Nephron (organoid): ENCODE measurements at regions not wholly inside any gene's neighbourhood (a gene's known extent, or its start where the extent isn't known, plus 50 kb on each side); places are given as distances from the start of the nearest gene placed in this dataset.

Experiments used
- H3K27ac Mint-ChIP-seq, 3 experiments: 2 replicates each; pipeline ENCODE4 v1.8.0; 2020; ENCODE audit warnings: mixed read lengths in 3 of 3, mild to moderate bottlenecking in 2 of 3, moderate library complexity in 1 of 3
- H3K27me3 Mint-ChIP-seq: 2 replicates; pipeline ENCODE4 v1.8.0; 2021; ENCODE audit warnings: low read depth, mild to moderate bottlenecking, moderate library complexity, mixed read lengths
- H3K36me3 Mint-ChIP-seq: 2 replicates; pipeline ENCODE4 v1.8.0; 2020; ENCODE audit warnings: low read depth, mixed read lengths
- H3K4me1 Mint-ChIP-seq: 2 replicates; pipeline ENCODE4 v1.8.0; 2020; ENCODE audit warnings: mixed read lengths
- H3K4me3 Mint-ChIP-seq, 3 experiments: 2 replicates each; pipeline ENCODE4 v1.8.0; 2020; ENCODE audit warnings: mild to moderate bottlenecking in 3 of 3, mixed read lengths in 3 of 3, moderate library complexity in 2 of 3
- H3K9me3 Mint-ChIP-seq: 2 replicates; pipeline ENCODE4 v1.8.0; 2020; ENCODE audit warnings: mixed read lengths
- TF ChIP-seq, protein P1 (sequence below), 3 experiments: fragments of 200-600 bp; sonication (generic); IDR thresholded peaks; one replicate each; pipeline ENCODE4 v1.5.0; 2021; ENCODE audit warnings: antibody characterized with exemption in 3 of 3; ENCODE audit not compliant: unreplicated experiment in 3 of 3

GRCh38 chr17:68134731-68135130 is 99.2 kb downstream of the KPNA2 start:
- H3K36me3 Mint-ChIP-seq, result peaks cover 15% of the 10 kb centered on the region
- H3K4me3 Mint-ChIP-seq, result no peak overlapping the region
- TF ChIP-seq, protein P1, sequence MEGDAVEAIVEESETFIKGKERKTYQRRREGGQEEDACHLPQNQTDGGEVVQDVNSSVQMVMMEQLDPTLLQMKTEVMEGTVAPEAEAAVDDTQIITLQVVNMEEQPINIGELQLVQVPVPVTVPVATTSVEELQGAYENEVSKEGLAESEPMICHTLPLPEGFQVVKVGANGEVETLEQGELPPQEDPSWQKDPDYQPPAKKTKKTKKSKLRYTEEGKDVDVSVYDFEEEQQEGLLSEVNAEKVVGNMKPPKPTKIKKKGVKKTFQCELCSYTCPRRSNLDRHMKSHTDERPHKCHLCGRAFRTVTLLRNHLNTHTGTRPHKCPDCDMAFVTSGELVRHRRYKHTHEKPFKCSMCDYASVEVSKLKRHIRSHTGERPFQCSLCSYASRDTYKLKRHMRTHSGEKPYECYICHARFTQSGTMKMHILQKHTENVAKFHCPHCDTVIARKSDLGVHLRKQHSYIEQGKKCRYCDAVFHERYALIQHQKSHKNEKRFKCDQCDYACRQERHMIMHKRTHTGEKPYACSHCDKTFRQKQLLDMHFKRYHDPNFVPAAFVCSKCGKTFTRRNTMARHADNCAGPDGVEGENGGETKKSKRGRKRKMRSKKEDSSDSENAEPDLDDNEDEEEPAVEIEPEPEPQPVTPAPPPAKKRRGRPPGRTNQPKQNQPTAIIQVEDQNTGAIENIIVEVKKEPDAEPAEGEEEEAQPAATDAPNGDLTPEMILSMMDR (IDR thresholded peaks at IDR 0.05; ENCODE audit: unreplicated experiment in 3 of 3), result no peak
- H3K9me3 Mint-ChIP-seq, result no peaks in the 10 kb centered on the region
- H3K27ac Mint-ChIP-seq, result no peak overlapping the region
- peaks cover 5% of the 10 kb centered on the region for H3K4me1 Mint-ChIP-seq
- no peaks in the 10 kb centered on the region for H3K27me3 Mint-ChIP-seq

GRCh38 chr17:68135141-68135887 is 99.8 kb downstream of the KPNA2 start:
- Mint-ChIP-seq H3K9me3 (no peaks in the 10 kb centered on the region), H3K27ac (no peak overlapping the region), H3K4me1 (peaks cover 1% of the 10 kb centered on the region), H3K4me3 (no peak overlapping the region), H3K36me3 (peaks cover 12% of the 10 kb centered on the region), H3K27me3 (no peaks in the 10 kb centered on the region)
- TF ChIP-seq, protein P1 (IDR thresholded peaks at IDR 0.05; ENCODE audit: unreplicated experiment in 3 of 3), result no peak

DNA sequence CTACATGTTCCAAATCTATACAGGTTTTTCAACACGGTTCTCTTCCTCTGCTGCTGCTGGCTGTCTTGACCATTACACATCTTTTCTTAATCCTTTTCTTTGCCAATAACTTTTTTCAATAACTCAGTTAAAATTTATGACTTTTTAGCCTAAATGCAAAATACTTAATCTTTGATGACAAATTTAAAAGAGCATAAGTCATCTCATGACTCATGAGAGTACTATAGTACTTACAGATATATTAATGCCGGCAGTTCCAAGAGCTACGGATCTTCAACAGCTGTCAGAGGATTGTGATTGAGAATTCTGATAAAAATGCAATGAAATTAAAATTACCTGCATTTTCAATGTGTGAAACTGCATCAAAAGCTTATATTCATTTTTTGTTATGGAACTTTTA is 105.5 kb downstream of the KPNA2 start:
- Mint-ChIP-seq H3K36me3 (peaks cover 1% of the 10 kb centered on the region), H3K27me3 (no peaks in the 10 kb centered on the region), H3K4me3 (no peak overlapping the region), H3K4me1 (no peaks in the 10 kb centered on the region), H3K27ac (no peak overlapping the region), H3K9me3 (no peaks in the 10 kb centered on the region)
- TF ChIP-seq, protein P1 (IDR thresholded peaks at IDR 0.05; ENCODE audit: unreplicated experiment in 3 of 3), result no peak

- Mint-ChIP-seq H3K4me3 (no peak overlapping the region), H3K9me3 (no peaks in the 10 kb centered on the region), H3K4me1 (no peaks in the 10 kb centered on the region)
Measured at GRCh38 chr17:68142595-68142994, 105.2 kb upstream of the AMZ2 start.

DNA sequence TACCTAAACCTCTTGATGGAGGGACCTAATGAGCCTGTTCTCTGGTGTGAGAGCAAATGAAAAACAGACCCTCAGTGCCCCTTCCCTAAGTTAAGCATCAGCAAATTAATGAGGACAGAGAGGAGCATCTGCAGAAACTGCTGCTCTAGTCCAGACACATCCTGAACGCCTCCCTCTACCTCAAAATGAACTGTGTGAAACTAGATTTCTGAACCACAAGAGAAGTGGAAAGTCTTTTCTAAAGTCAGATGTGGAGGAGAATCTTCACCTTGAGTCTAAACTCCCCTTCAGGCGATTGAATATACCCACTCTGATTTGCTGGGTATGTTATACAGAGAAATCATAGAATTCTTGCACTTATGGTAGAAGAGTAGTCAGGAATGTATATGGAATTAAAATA is 104.4 kb upstream of the AMZ2 start:
- Mint-ChIP-seq H3K4me3 (no peak overlapping the region), H3K9me3 (no peaks in the 10 kb centered on the region), H3K27ac (no peak overlapping the region), H3K36me3 (no peaks in the 10 kb centered on the region), H3K27me3 (no peaks in the 10 kb centered on the region), H3K4me1 (no peaks in the 10 kb centered on the region)
- TF ChIP-seq, protein P1 (IDR thresholded peaks at IDR 0.05; ENCODE audit: unreplicated experiment in 3 of 3), result no peak

More at GRCh38 chr17:68142595-68142994, 105.2 kb upstream of the AMZ2 start:
- H3K27me3 Mint-ChIP-seq, result no peaks in the 10 kb centered on the region
- TF ChIP-seq, protein P1 (IDR thresholded peaks at IDR 0.05; ENCODE audit: unreplicated experiment in 3 of 3), result no peak
- no peaks in the 10 kb centered on the region for H3K36me3 Mint-ChIP-seq
- no peak overlapping the region for H3K27ac Mint-ChIP-seq

GRCh38 chr17:68145088-68145487 is 102.8 kb upstream of the AMZ2 start:
- H3K9me3 Mint-ChIP-seq, result peaks cover 2% of the 10 kb centered on the region
- no peaks in the 10 kb centered on the region for H3K4me1 Mint-ChIP-seq
- no peak overlapping the region for H3K27ac Mint-ChIP-seq
- H3K27me3 Mint-ChIP-seq, result no peaks in the 10 kb centered on the region
- TF ChIP-seq, protein P1 (IDR thresholded peaks at IDR 0.05; ENCODE audit: unreplicated experiment in 3 of 3), result no peak
- H3K4me3 Mint-ChIP-seq, result no peak overlapping the region
- no peaks in the 10 kb centered on the region for H3K36me3 Mint-ChIP-seq
